ENCODE measurements at regions not wholly inside any gene's neighbourhood (a gene's known extent, or its start where the extent isn't known, plus 50 kb on each side); places are given as distances from the start of the nearest gene placed in this dataset.

- no peak overlapping the region for H3K27ac ChIP-seq
Observed at GRCh38 chr5:57582578-57583070, 100.0 kb upstream of the ACTBL2 start.

DNA sequence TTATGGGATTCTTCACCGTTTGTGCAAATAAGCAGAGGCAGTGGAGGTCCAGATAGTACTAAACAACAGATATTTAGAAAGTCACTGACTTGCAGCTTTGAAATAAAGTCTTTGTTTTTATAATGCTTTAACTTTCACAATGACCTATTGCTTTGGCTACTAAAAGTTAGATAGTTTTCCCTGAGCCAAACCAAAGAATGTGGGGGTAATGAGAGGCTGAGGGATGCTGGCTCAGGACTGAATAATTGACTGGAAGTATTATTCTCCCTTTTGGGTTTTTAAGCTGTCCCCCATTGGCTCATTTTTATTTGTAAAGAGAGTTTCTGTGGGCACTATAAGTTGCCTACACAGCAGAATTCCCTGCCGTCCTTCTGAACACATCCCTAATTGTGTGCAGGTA lies 99.2 kb upstream of the ACTBL2 start:
- TF ChIP-seq CTCF (conservative IDR thresholded peaks at IDR 0.05): no peak
- no peak for TF ChIP-seq ZFX (IDR thresholded peaks at IDR 0.05)
- H3K27ac ChIP-seq: no peak overlapping the region

More at GRCh38 chr5:57582578-57583070, 100.0 kb upstream of the ACTBL2 start:
- TF ChIP-seq CTCF (conservative IDR thresholded peaks at IDR 0.05): no peak
- no peak for TF ChIP-seq ZFX (IDR thresholded peaks at IDR 0.05)

DNA sequence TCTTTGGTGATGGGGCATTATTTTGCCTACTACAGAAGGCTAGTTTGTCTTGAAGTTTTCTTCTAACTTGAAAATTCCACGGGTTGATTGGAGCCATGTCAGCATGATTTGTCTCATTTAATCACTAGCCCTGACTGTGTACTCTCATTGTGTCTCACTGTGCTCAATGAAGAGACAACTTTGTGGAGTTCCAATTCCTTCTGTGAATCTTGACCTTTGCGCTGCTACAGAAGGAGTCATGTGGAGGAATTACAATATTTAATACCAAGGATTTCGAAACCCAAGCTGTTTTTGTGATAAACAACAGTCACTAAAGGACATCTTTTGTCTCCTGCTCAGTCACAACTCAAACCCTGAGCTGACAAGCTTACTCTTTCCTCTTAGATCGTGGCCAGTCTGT lies 98.6 kb upstream of the ACTBL2 start:
- H3K27ac ChIP-seq: no peak overlapping the region
- TF ChIP-seq CTCF (conservative IDR thresholded peaks at IDR 0.05): no peak
- TF ChIP-seq ZFX (IDR thresholded peaks at IDR 0.05): no peak

- TF ChIP-seq CTCF (conservative IDR thresholded peaks at IDR 0.05) (no peak), ZFX (IDR thresholded peaks at IDR 0.05) (no peak)
Observed at GRCh38 chr5:57577432-57578175, 95.0 kb upstream of the ACTBL2 start.

DNA sequence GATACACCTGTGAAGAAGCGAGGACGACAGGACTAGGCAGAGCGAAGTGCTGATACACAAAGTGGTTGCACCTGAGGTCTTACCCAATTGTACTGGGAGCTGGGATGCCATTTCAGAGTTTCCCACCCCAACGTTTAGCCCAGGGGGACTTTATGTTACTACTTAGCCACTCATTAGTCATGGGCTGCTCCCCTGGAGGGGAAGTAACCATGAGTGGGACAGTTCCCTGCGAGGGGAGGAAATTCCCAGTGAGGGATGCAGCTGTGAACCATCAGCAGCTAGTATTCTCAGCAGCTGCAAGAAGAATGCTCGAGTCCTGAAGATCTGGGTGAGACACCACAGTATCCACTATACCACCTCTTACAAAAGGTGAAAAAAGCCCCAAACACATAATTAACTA lies 93.7 kb upstream of the ACTBL2 start:
- no peak overlapping the region for H3K27ac ChIP-seq
- TF ChIP-seq ZFX (IDR thresholded peaks at IDR 0.05) (no peak), CTCF (conservative IDR thresholded peaks at IDR 0.05) (no peak)

More at GRCh38 chr5:57577432-57578175, 95.0 kb upstream of the ACTBL2 start:
- no peak overlapping the region for H3K27ac ChIP-seq

GRCh38 chr5:57575839-57576238 lies 93.2 kb upstream of the ACTBL2 start:
- TF ChIP-seq CTCF (conservative IDR thresholded peaks at IDR 0.05): no peak
- no peak for TF ChIP-seq ZFX (IDR thresholded peaks at IDR 0.05)
- H3K27ac ChIP-seq: no peak overlapping the region

DNA sequence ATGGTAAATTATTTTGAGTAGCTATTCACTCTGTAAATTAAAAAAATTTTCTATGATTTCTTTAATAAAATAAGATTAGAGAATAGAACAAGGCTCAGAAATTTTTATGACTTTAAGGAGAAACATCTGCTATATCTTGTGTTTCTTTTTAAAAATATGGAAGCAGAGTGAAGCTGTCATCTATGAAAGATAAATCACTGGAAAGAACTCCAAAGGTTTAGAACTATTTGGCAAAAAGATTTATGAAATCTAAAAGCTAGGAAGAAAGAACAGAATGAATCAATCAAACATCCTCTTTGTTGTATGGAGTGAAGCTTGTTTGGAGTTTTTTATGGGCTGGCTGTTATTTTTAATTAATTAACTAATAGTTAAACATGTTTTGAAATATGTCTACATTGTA lies 89.8 kb upstream of the ACTBL2 start:
- no peak overlapping the region for H3K27ac ChIP-seq
- TF ChIP-seq CTCF (conservative IDR thresholded peaks at IDR 0.05): no peak
- TF ChIP-seq ZFX (IDR thresholded peaks at IDR 0.05): no peak
